Left lung (tissue), 4 donors: ENCODE measurements at regions not wholly inside any gene's neighbourhood (a gene's known extent, or its start where the extent isn't known, plus 50 kb on each side); places are given as distances from the start of the nearest gene placed in this dataset.

Source experiments
- ATAC-seq: fragments of 200-7000 bp; cut with Tn5 transposase; one replicate; pipeline ENCODE4 v1.9.1; 2020; ENCODE audit warnings: moderate library complexity
- DNase-seq, 4 donors: peaks; one replicate each; pipeline ENCODE4 v3.0.0-alpha.2; 2013 to 2020
- H3K27ac ChIP-seq, 2 donors: fragments of 200-600 bp; sonication (generic) in 1 of 2; one replicate each; pipeline versions ENCODE4 v1.5.0 to v1.8.0; 2020 to 2021
- H3K27me3 ChIP-seq, 2 donors: fragments of 200-600 bp; sonication (generic) in 1 of 2; one replicate each; pipeline versions ENCODE4 v1.5.0 to v1.8.0; 2020 to 2021
- H3K36me3 ChIP-seq, 2 donors: fragments of 200-600 bp; sonication (generic) in 1 of 2; one replicate each; pipeline versions ENCODE4 v1.5.0 to v1.8.0; 2020 to 2021
- H3K4me1 ChIP-seq, 2 donors: fragments of 200-600 bp; one replicate each; pipeline ENCODE4 v1.8.0; 2021
- H3K4me3 ChIP-seq, 2 donors: fragments of 200-600 bp; sonication (generic) in 1 of 2; one replicate each; pipeline versions ENCODE4 v1.5.0 to v1.8.0; 2020 to 2021; ENCODE audit warnings: mild to moderate bottlenecking in 1 of 2
- H3K9me3 ChIP-seq, 2 donors: fragments of 200-600 bp; sonication (generic) in 1 of 2; one replicate each; pipeline versions ENCODE4 v1.5.0 to v1.8.0; 2020 to 2021
- intact Hi-C, 2 donors: fragments of 100-400 bp; cut with DNase I; formaldehyde crosslinking; loops; one replicate each; pipeline versions ENCODE4 v1.11.2 to v1.14.2; 2022
- TF ChIP-seq, protein P1 (sequence below), 2 donors: fragments of 200-600 bp; sonication (generic) in 1 of 2; IDR thresholded peaks; one replicate each; pipeline versions ENCODE4 v1.5.0 to v1.8.0; 2021; ENCODE audit warnings: antibody characterized with exemption in 2 of 2
- donor health status: DM: no; HTN: yes; CAD: no.
- donor health status: DM: no; HTN: no; CAD: no.

DNA sequence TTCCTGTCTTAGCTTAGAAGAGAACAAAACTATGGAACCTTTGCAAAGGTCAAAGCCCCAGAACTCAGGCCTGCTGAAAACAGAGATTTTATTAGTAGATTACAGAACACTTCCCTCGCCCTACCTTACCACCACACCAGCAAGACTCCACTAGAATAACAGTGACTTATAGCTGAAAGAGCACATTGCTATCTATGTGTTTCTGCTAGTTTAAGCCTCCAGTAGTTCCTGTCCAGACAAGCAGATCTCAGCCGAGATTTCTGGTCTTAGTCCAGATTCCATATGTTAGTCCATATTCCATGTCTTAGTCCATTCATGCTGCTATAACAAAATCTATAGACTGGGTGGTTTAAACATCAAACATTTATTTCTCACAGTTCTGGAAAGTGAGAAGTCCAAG lies 412.3 kb upstream of the ID4 start:
- Histone ChIP-seq H3K36me3 (no peaks in the 10 kb centered on the region), H3K27ac (no peak overlapping the region), H3K4me3 (no peak overlapping the region), H3K9me3 (peaks cover 0 to 13% of the 10 kb centered on the region in 2 donors), H3K27me3 (no peaks in the 10 kb centered on the region), H3K4me1 (no peaks in the 10 kb centered on the region)
- ATAC-seq, result no peak
- intact Hi-C loops, result no loop called here
- DNase-seq, result no peak
- TF ChIP-seq, protein P1, sequence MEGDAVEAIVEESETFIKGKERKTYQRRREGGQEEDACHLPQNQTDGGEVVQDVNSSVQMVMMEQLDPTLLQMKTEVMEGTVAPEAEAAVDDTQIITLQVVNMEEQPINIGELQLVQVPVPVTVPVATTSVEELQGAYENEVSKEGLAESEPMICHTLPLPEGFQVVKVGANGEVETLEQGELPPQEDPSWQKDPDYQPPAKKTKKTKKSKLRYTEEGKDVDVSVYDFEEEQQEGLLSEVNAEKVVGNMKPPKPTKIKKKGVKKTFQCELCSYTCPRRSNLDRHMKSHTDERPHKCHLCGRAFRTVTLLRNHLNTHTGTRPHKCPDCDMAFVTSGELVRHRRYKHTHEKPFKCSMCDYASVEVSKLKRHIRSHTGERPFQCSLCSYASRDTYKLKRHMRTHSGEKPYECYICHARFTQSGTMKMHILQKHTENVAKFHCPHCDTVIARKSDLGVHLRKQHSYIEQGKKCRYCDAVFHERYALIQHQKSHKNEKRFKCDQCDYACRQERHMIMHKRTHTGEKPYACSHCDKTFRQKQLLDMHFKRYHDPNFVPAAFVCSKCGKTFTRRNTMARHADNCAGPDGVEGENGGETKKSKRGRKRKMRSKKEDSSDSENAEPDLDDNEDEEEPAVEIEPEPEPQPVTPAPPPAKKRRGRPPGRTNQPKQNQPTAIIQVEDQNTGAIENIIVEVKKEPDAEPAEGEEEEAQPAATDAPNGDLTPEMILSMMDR (IDR thresholded peaks at IDR 0.05), result no peak

DNA sequence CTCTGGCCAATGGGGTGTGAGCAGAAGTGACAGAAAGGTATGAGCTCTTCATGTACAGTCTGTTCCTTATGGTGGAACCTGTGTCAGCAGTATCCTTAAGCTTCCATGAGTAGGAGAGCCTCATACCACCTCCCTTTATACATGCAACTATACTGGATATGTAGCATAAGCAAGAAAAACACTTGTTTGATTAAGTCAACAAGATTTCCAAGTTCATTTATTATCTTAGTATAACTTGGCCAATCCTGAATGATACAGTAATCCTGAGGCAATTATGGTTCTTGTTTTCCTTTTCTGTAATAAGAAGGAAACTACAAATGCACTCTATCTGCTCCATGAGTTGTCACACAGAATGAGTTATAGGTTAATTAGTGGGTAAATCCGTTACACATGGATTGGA lies 409.6 kb upstream of the ID4 start:
- no peak overlapping the region for H3K27ac ChIP-seq
- TF ChIP-seq, protein P1 (IDR thresholded peaks at IDR 0.05), result no peak
- H3K9me3 ChIP-seq, result peaks cover 0 to 5% of the 10 kb centered on the region in 2 donors
- no peak for DNase-seq
- H3K27me3 ChIP-seq, result no peaks in the 10 kb centered on the region
- no peak for ATAC-seq
- no peaks in the 10 kb centered on the region for H3K4me1 ChIP-seq
- no peak overlapping the region for H3K4me3 ChIP-seq
- H3K36me3 ChIP-seq, result no peaks in the 10 kb centered on the region
- intact Hi-C loops, result no loop called here

DNA sequence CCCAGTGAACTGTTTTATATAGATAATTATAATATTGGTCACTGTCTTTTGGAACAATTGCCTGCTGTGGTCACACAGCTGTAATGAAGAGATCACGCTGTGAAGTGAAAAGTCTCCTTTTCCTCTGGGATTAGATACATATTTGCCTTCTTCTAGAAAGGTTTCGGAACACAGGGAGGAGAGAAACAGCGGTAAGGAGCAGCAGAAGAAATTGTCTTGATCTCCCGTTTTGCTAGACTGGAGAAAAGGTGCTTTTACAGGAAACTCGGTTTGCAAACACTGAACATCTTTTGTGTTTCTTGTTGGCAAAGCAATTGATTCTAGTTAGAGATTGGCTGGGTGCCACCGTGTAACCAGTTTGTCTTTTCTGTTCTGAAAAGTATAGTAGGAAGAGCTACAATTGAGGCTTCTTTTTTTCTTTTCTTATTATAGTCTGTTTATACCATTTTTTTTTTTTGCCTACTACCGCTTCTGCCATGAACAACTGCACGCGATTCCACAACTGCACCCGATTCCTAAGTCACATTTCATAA lies 404.1 kb upstream of the ID4 start:
- TF ChIP-seq, protein P1 (IDR thresholded peaks at IDR 0.05), result no peak

DNA sequence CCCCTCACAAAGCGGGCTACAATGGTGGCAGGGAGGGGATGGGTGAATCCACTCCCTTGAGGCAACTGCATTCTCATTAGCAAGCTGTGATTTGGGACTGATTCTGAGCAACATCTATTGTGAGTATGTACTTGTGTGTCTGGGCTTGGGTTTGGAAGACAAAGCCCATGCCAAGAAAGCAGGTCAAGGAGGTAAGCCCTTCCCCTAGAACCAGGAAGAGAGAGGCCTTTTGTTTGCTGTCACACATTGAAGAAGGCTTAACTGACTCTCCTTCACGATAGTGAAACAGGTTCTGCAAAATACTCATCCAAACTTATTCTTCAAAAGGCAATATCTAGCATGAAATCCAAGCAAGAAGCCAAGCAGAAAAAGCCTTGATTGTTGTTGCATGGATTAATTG lies 403.1 kb upstream of the ID4 start:
- no peaks in the 10 kb centered on the region for H3K36me3 ChIP-seq
- H3K27ac ChIP-seq, result no peak overlapping the region
- TF ChIP-seq, protein P1 (IDR thresholded peaks at IDR 0.05), result no peak
- H3K9me3 ChIP-seq, result peaks cover 0 to 2% of the 10 kb centered on the region in 2 donors
- ATAC-seq (peak; percentile 69), DNase-seq (no peak)
- intact Hi-C loops, result no loop called here
- no peaks in the 10 kb centered on the region for H3K27me3 ChIP-seq
- H3K4me1 ChIP-seq, result no peaks in the 10 kb centered on the region
- H3K4me3 ChIP-seq, result no peak overlapping the region

More for the DNA sequence above, 404.1 kb upstream of the ID4 start:
- H3K9me3 ChIP-seq, result peaks cover 0 to 5% of the 10 kb centered on the region in 2 donors
- no peaks in the 10 kb centered on the region for H3K27me3 ChIP-seq
- ATAC-seq (no peak), DNase-seq (peak in 1 of 4 donors; percentile 39)
- no peak overlapping the region for H3K4me3 ChIP-seq
- H3K27ac ChIP-seq, result no peak overlapping the region
- H3K4me1 ChIP-seq, result no peaks in the 10 kb centered on the region
- no peaks in the 10 kb centered on the region for H3K36me3 ChIP-seq
- intact Hi-C loops, result no loop called here

DNA sequence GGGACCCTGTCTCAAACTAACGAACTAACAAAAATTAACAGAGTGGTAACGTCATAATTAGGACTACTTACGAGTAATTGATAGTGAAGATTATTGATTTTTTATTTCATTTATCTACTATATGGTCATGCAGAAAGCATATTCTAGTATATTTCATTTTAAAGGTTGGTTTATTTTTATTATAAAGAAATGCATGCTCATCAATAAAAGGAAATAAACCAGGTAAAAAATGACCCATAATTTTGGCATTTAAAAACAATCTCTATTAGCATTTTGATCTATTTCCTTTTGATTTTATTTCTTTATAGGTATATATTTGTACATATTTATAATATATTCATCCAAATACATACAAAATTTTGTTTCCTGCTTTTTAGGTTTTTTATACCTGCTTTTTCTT lies 401.4 kb upstream of the ID4 start:
- Histone ChIP-seq H3K9me3 (peaks cover 0 to 2% of the 10 kb centered on the region in 2 donors), H3K4me3 (no peak overlapping the region), H3K36me3 (no peaks in the 10 kb centered on the region), H3K4me1 (no peaks in the 10 kb centered on the region), H3K27ac (no peak overlapping the region), H3K27me3 (no peaks in the 10 kb centered on the region)
- intact Hi-C loops, result no loop called here
- ATAC-seq (no peak), DNase-seq (no peak)
- TF ChIP-seq, protein P1 (IDR thresholded peaks at IDR 0.05), result no peak
